Jurkat, Clone E6-1 (cell line): ENCODE measurements at regions not wholly inside any gene's neighbourhood (a gene's known extent, or its start where the extent isn't known, plus 50 kb on each side); places are given as distances from the start of the nearest gene placed in this dataset.
A peak's percentile ranks its signal among the peaks of the same experiment; 100 is the strongest.

Source experiments
- DNase-seq: peaks from one replicate; pipeline ENCODE4 v3.0.0-alpha.2; 2011; ENCODE audit warnings: low read depth, low spot score
- H3K4me3 ChIP-seq: 2 replicates; pipeline ENCODE4 v1.5.1; 2011; ENCODE audit warnings: mild to moderate bottlenecking, low read length, control low read depth, moderate library complexity

GRCh38 chr15:38690216-38690615, 125.6 kb upstream of the RASGRP1 start:
- DNase-seq: no peak
- no peak overlapping the region for H3K4me3 ChIP-seq

- no peak overlapping the region for H3K4me3 ChIP-seq
- DNase-seq: peak; percentile 90
Measured at GRCh38 chr15:38690719-38691332, 126.2 kb upstream of the RASGRP1 start.

GRCh38 chr15:38691377-38691776, 126.8 kb upstream of the RASGRP1 start:
- DNase-seq: no peak
- no peak overlapping the region for H3K4me3 ChIP-seq

GRCh38 chr15:38691965-38692788, 127.6 kb upstream of the RASGRP1 start:
- DNase-seq: no peak
- no peak overlapping the region for H3K4me3 ChIP-seq

GRCh38 chr15:38692789-38693062, 128.1 kb upstream of the RASGRP1 start:
- DNase-seq: no peak
- H3K4me3 ChIP-seq: no peak overlapping the region

GRCh38 chr15:38695249-38696108, 130.9 kb upstream of the RASGRP1 start:
- H3K4me3 ChIP-seq: no peak overlapping the region
- no peak for DNase-seq

GRCh38 chr15:38696109-38696727, 131.6 kb upstream of the RASGRP1 start:
- DNase-seq: peak; percentile 79
- H3K4me3 ChIP-seq: no peak overlapping the region

- no peak for DNase-seq
- H3K4me3 ChIP-seq: no peak overlapping the region
Measured at GRCh38 chr15:38696790-38697495, 132.3 kb upstream of the RASGRP1 start.

- peak; percentile 69 for DNase-seq
- no peak overlapping the region for H3K4me3 ChIP-seq
Measured at GRCh38 chr15:38698254-38698653, 133.6 kb upstream of the RASGRP1 start.

GRCh38 chr15:38699633-38700230, 135.1 kb upstream of the RASGRP1 start:
- peak; percentile 87 for DNase-seq

GRCh38 chr15:38701149-38701548, 136.5 kb upstream of the RASGRP1 start:
- DNase-seq: no peak

More at GRCh38 chr15:38699633-38700230, 135.1 kb upstream of the RASGRP1 start:
- H3K4me3 ChIP-seq: no peak overlapping the region

GRCh38 chr15:38702178-38702912, 137.7 kb upstream of the RASGRP1 start:
- H3K4me3 ChIP-seq: no peak overlapping the region
- no peak for DNase-seq

More at GRCh38 chr15:38701149-38701548, 136.5 kb upstream of the RASGRP1 start:
- no peak overlapping the region for H3K4me3 ChIP-seq

- no peak for DNase-seq
- no peak overlapping the region for H3K4me3 ChIP-seq
Measured at GRCh38 chr15:38705436-38706219, 141.0 kb upstream of the RASGRP1 start.

GRCh38 chr15:38706956-38707355, 142.3 kb upstream of the RASGRP1 start:
- H3K4me3 ChIP-seq: no peak overlapping the region
- DNase-seq: no peak

- no peak overlapping the region for H3K4me3 ChIP-seq
- DNase-seq: peak; percentile 62
Measured at GRCh38 chr15:38707802-38708671, 143.4 kb upstream of the RASGRP1 start.

GRCh38 chr15:38708672-38709180, 144.1 kb upstream of the RASGRP1 start:
- DNase-seq: no peak
- no peak overlapping the region for H3K4me3 ChIP-seq
